Adrenal gland (tissue), 5 donors: ENCODE measurements at regions not wholly inside any gene's neighbourhood (a gene's known extent, or its start where the extent isn't known, plus 50 kb on each side); places are given as distances from the start of the nearest gene placed in this dataset.

Source experiments
- POLR2A ChIP-seq, 2 donors: fragments of 450-650 bp; IDR thresholded peaks; one replicate each; pipeline ENCODE4 v1.6.1; 2017; ENCODE audit warnings: antibody characterized with exemption in 2 of 2, mild to moderate bottlenecking in 2 of 2, moderate library complexity in 1 of 2
- TF ChIP-seq, protein P1 (sequence below), 6 experiments: fragments of 450-650 bp in 4 of 6; fragments of 200-600 bp in 2 of 6; sonication (generic) in 1 of 6; IDR thresholded peaks; 1 replicate in 5 of 6; 2 replicates in 1 of 6; pipeline versions ENCODE4 v1.5.1 to v1.8.0; 2016 to 2021; ENCODE audit warnings: antibody characterized with exemption in 6 of 6, mild to moderate bottlenecking in 2 of 6, moderate library complexity in 1 of 6
- donor health status: DM: no; HTN: no; CAD: no.

GRCh38 chr14:34347683-34348082 lies 114.4 kb downstream of the SPTSSA start:
- TF ChIP-seq, protein P1, sequence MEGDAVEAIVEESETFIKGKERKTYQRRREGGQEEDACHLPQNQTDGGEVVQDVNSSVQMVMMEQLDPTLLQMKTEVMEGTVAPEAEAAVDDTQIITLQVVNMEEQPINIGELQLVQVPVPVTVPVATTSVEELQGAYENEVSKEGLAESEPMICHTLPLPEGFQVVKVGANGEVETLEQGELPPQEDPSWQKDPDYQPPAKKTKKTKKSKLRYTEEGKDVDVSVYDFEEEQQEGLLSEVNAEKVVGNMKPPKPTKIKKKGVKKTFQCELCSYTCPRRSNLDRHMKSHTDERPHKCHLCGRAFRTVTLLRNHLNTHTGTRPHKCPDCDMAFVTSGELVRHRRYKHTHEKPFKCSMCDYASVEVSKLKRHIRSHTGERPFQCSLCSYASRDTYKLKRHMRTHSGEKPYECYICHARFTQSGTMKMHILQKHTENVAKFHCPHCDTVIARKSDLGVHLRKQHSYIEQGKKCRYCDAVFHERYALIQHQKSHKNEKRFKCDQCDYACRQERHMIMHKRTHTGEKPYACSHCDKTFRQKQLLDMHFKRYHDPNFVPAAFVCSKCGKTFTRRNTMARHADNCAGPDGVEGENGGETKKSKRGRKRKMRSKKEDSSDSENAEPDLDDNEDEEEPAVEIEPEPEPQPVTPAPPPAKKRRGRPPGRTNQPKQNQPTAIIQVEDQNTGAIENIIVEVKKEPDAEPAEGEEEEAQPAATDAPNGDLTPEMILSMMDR (IDR thresholded peaks at IDR 0.05): peak in 1 of 6 experiments; percentile 27
- no peak for TF ChIP-seq POLR2A (IDR thresholded peaks at IDR 0.05)
